ENCODE measurements at regions not wholly inside any gene's neighbourhood (a gene's known extent, or its start where the extent isn't known, plus 50 kb on each side); places are given as distances from the start of the nearest gene placed in this dataset.

GRCh38 chr6:115554060-115554459, 506.6 kb downstream of the FRK start:
- no peaks in the 10 kb centered on the region for H3K27me3 ChIP-seq (ENCODE audit: control insufficient read depth in 2 of 2, insufficient read depth in 2 of 2, low read length in 2 of 2)
- TF ChIP-seq FOS (IDR thresholded peaks at IDR 0.05; ENCODE audit: borderline replicate concordance, insufficient read depth, low read length) (no peak), GATA2 (IDR thresholded peaks at IDR 0.05; ENCODE audit: insufficient read depth, insufficient read length, low read depth, low read length) (no peak), EZH2 (IDR thresholded peaks at IDR 0.05; ENCODE audit: borderline replicate concordance, low read depth, low read length, severe bottlenecking) (no peak), JUN (IDR thresholded peaks at IDR 0.05; ENCODE audit: borderline replicate concordance, insufficient read depth, insufficient read length, low read depth) (no peak), POLR2A (IDR thresholded peaks at IDR 0.05; ENCODE audit: low read depth, low read length) (no peak), POLR2AphosphoS5 (IDR thresholded peaks at IDR 0.05; ENCODE audit: insufficient read depth, low read depth, low read length) (no peak)
- intact Hi-C loops (cut with micrococcal nuclease): no loop called here
- H3K4me2 ChIP-seq (ENCODE audit: insufficient read depth, low read length): no peak overlapping the region
- no peak for DNase-seq (ENCODE audit: low read depth, low spot score)
- no peaks in the 10 kb centered on the region for H3K4me1 ChIP-seq (ENCODE audit: control insufficient read depth, extremely low read depth, insufficient read depth, low read length)
- H2AFZ ChIP-seq (ENCODE audit: low read depth, low read length): no peak overlapping the region
- BruUV-seq (replicated peaks): no TSS peak
- POLR2A ChIA-PET: no interaction called here
- CTCF ChIA-PET: no interaction called here
- H3K4me3 ChIP-seq (replicated peaks in 1 of 3; ENCODE audit: insufficient read depth in 1 of 3, low read depth in 1 of 3, low read length in 3 of 3): no peak overlapping the region
- no peaks in the 10 kb centered on the region for H4K20me1 ChIP-seq (replicated peaks; ENCODE audit: control insufficient read depth, extremely low read depth, insufficient read depth, low read length)
- no peak for FAIRE-seq
- H3K9ac ChIP-seq (replicated peaks; ENCODE audit: extremely low read depth, insufficient read depth, low read length): no peak overlapping the region
- H3K27ac ChIP-seq (ENCODE audit: insufficient read depth, low read depth, low read length): no peak overlapping the region
- H3K9me3 ChIP-seq (replicated peaks; ENCODE audit: control insufficient read depth, insufficient read depth, low read length): no peaks in the 10 kb centered on the region
- no peaks in the 10 kb centered on the region for H3K36me3 ChIP-seq (ENCODE audit: control insufficient read depth in 2 of 2, extremely low read depth in 1 of 2, insufficient read depth in 2 of 2, low read length in 2 of 2)
- no peaks in the 10 kb centered on the region for H3K79me2 ChIP-seq (ENCODE audit: control insufficient read depth, insufficient read depth, low read length)
- dilution Hi-C loops (cut with MboI; ENCODE audit: extremely low pct_ligation_motif_present, low sequenced_read_pairs): no loop called here
- no peaks in the 10 kb centered on the region for H3K9me1 ChIP-seq (replicated peaks; ENCODE audit: control insufficient read depth, extremely low read depth, insufficient read depth, low read length)

- intact Hi-C loops (cut with micrococcal nuclease): no loop called here
- H3K4me2 ChIP-seq (ENCODE audit: insufficient read depth, low read length): no peak overlapping the region
- FAIRE-seq: no peak
- no peaks in the 10 kb centered on the region for H3K9me1 ChIP-seq (replicated peaks; ENCODE audit: control insufficient read depth, extremely low read depth, insufficient read depth, low read length)
- ChIA-PET CTCF (no interaction called here), POLR2A (no interaction called here)
- no peak for TF ChIP-seq GATA2 (IDR thresholded peaks at IDR 0.05; ENCODE audit: insufficient read depth, insufficient read length, low read depth, low read length)
- no peak for TF ChIP-seq EZH2 (IDR thresholded peaks at IDR 0.05; ENCODE audit: borderline replicate concordance, low read depth, low read length, severe bottlenecking)
- TF ChIP-seq POLR2A (IDR thresholded peaks at IDR 0.05; ENCODE audit: low read depth, low read length): no peak
- no peak for TF ChIP-seq CTCF (IDR thresholded peaks at IDR 0.05; ENCODE audit: extremely low read depth in 1 of 2, insufficient read depth in 1 of 2, low read depth in 1 of 2, low read length in 2 of 2)
- TF ChIP-seq MYC (IDR thresholded peaks at IDR 0.05; ENCODE audit: low read depth, low read length): no peak
- TF ChIP-seq MAX (IDR thresholded peaks at IDR 0.05; ENCODE audit: insufficient read depth, insufficient read length): no peak
- TF ChIP-seq FOS (IDR thresholded peaks at IDR 0.05; ENCODE audit: borderline replicate concordance, insufficient read depth, low read length): no peak
- TF ChIP-seq JUN (IDR thresholded peaks at IDR 0.05; ENCODE audit: borderline replicate concordance, insufficient read depth, insufficient read length, low read depth): no peak
- no peak for TF ChIP-seq POLR2AphosphoS5 (IDR thresholded peaks at IDR 0.05; ENCODE audit: insufficient read depth, low read depth, low read length)
- H3K36me3 ChIP-seq (ENCODE audit: control insufficient read depth in 2 of 2, extremely low read depth in 1 of 2, insufficient read depth in 2 of 2, low read length in 2 of 2): no peaks in the 10 kb centered on the region
- no peak overlapping the region for H2AFZ ChIP-seq (ENCODE audit: low read depth, low read length)
- no peaks in the 10 kb centered on the region for H3K4me1 ChIP-seq (ENCODE audit: control insufficient read depth, extremely low read depth, insufficient read depth, low read length)
- no peaks in the 10 kb centered on the region for H3K9me3 ChIP-seq (replicated peaks; ENCODE audit: control insufficient read depth, insufficient read depth, low read length)
- DNase-seq (ENCODE audit: low read depth, low spot score): no peak
- H3K27ac ChIP-seq (ENCODE audit: insufficient read depth, low read depth, low read length): no peak overlapping the region
- BruUV-seq (replicated peaks): no TSS peak
- no peak overlapping the region for H3K9ac ChIP-seq (replicated peaks; ENCODE audit: extremely low read depth, insufficient read depth, low read length)
- dilution Hi-C loops (cut with MboI; ENCODE audit: extremely low pct_ligation_motif_present, low sequenced_read_pairs): no loop called here
- no peaks in the 10 kb centered on the region for H4K20me1 ChIP-seq (replicated peaks; ENCODE audit: control insufficient read depth, extremely low read depth, insufficient read depth, low read length)
- no peaks in the 10 kb centered on the region for H3K27me3 ChIP-seq (ENCODE audit: control insufficient read depth in 2 of 2, insufficient read depth in 2 of 2, low read length in 2 of 2)
- no peaks in the 10 kb centered on the region for H3K79me2 ChIP-seq (ENCODE audit: control insufficient read depth, insufficient read depth, low read length)
- H3K4me3 ChIP-seq (replicated peaks in 1 of 3; ENCODE audit: insufficient read depth in 1 of 3, low read depth in 1 of 3, low read length in 3 of 3): no peak overlapping the region
Measured at GRCh38 chr6:115551527-115551926, 509.2 kb downstream of the FRK start.
